HG03196 (cell line): ENCODE measurements at regions not wholly inside any gene's neighbourhood (a gene's known extent, or its start where the extent isn't known, plus 50 kb on each side); places are given as distances from the start of the nearest gene placed in this dataset.
A peak's percentile ranks its signal among the peaks of the same experiment; 100 is the strongest.
"Not testable (repeated sequence)": the region's sequence is repeated elsewhere in the genome, so short reads cannot be mapped to it uniquely, and the experiment has no call there.

ENCODE experiments used
- ATAC-seq: cut with Tn5 transposase; IDR thresholded peaks from one replicate; pipeline ENCODE4 v1.9.1; 2021; ENCODE audit not compliant: unreplicated experiment

- peak; percentile 94 for ATAC-seq
These were observed 751.0 kb downstream of the CD109 start for GRCh38 chr6:74447013-74447412.

GRCh38 chr6:74439123-74439811 is 743.3 kb downstream of the CD109 start:
- no peak for ATAC-seq

GRCh38 chr6:74438395-74438794 is 742.4 kb downstream of the CD109 start:
- ATAC-seq, result not testable (repeated sequence)

GRCh38 chr6:74434171-74434570 is 738.2 kb downstream of the CD109 start:
- ATAC-seq, result no peak

- ATAC-seq, result no peak
These were observed 736.0 kb downstream of the CD109 start for GRCh38 chr6:74431873-74432580.

- no peak for ATAC-seq
These were observed 724.2 kb downstream of the CD109 start for GRCh38 chr6:74420221-74420620.

- no peak for ATAC-seq
These were observed 719.1 kb downstream of the CD109 start for GRCh38 chr6:74415056-74415455.

GRCh38 chr6:74410630-74411029 is 714.6 kb downstream of the CD109 start:
- ATAC-seq, result no peak

- ATAC-seq, result peak; percentile 78
These were observed 713.4 kb downstream of the CD109 start for GRCh38 chr6:74409447-74409846.

GRCh38 chr6:74408844-74409243 is 712.8 kb downstream of the CD109 start:
- no peak for ATAC-seq

GRCh38 chr6:74404366-74404765 is 708.4 kb downstream of the CD109 start:
- no peak for ATAC-seq

- ATAC-seq, result no peak
These were observed 706.8 kb downstream of the CD109 start for GRCh38 chr6:74402781-74403180.

- not testable (repeated sequence) for ATAC-seq
These were observed 682.4 kb downstream of the CD109 start for GRCh38 chr6:74378437-74378836.

- ATAC-seq, result no peak
These were observed 673.6 kb downstream of the CD109 start for GRCh38 chr6:74369556-74369993.

GRCh38 chr6:74368746-74369145 is 672.7 kb downstream of the CD109 start:
- no peak for ATAC-seq

GRCh38 chr6:74366634-74367033 is 670.6 kb downstream of the CD109 start:
- ATAC-seq, result no peak

GRCh38 chr6:74362391-74362790 is 666.4 kb downstream of the CD109 start:
- no peak for ATAC-seq

- no peak for ATAC-seq
These were observed 661.3 kb downstream of the CD109 start for GRCh38 chr6:74357321-74357720.

GRCh38 chr6:74356391-74356790 is 660.4 kb downstream of the CD109 start:
- no peak for ATAC-seq

- no peak for ATAC-seq
These were observed 651.0 kb downstream of the CD109 start for GRCh38 chr6:74346936-74347535.

- ATAC-seq, result no peak
These were observed 647.8 kb downstream of the CD109 start for GRCh38 chr6:74343804-74344203.

GRCh38 chr6:74343321-74343720 is 647.3 kb downstream of the CD109 start:
- ATAC-seq, result not testable (repeated sequence)
